A549 (cell line): ENCODE measurements at regions not wholly inside any gene's neighbourhood (a gene's known extent, or its start where the extent isn't known, plus 50 kb on each side); places are given as distances from the start of the nearest gene placed in this dataset.

Experiments used
- CHD2 ChIP-seq: fragments of 150-350 bp; IDR thresholded peaks from 2 replicates; pipeline ENCODE4 v1.6.1; 2014; ENCODE audit warnings: low read length; ENCODE audit not compliant: partially characterized antibody
- FOSL2 ChIP-seq, 2 experiments: fragments of 450-650 bp in 1 of 2; fragments of >200 bp in 1 of 2; sonication (Bioruptor Twin) in 1 of 2; formaldehyde crosslinking; IDR thresholded peaks; 2 replicates each; pipeline versions ENCODE4 v1.5.0 to v1.6.1; 2016 to 2020; ENCODE audit warnings: mild to moderate bottlenecking in 1 of 2, moderate library complexity in 1 of 2
- JUNB ChIP-seq: fragments of >200 bp; sonication (Bioruptor Twin); formaldehyde crosslinking; IDR thresholded peaks from 2 replicates; pipeline ENCODE4 v1.6.1; 2016
- NPAS2 ChIP-seq: fragments of 250-450 bp; sonication (Bioruptor Pico); IDR thresholded peaks from 2 replicates; pipeline ENCODE4 v1.8.0; 2022; ENCODE audit warnings: mild to moderate bottlenecking, moderate library complexity, borderline replicate concordance
- POLR2A ChIP-seq: IDR thresholded peaks from 2 replicates; pipeline ENCODE4 v1.6.1; 2012; ENCODE audit warnings: mild to moderate bottlenecking, low read length
- RARB ChIP-seq: fragments of 250-450 bp; sonication (Bioruptor Pico); IDR thresholded peaks from 2 replicates; pipeline ENCODE4 v1.8.0; 2021; ENCODE audit warnings: mild to moderate bottlenecking, moderate library complexity
- RCOR1 ChIP-seq: fragments of 150-350 bp; IDR thresholded peaks from 2 replicates; pipeline ENCODE4 v1.6.1; 2014; ENCODE audit warnings: antibody characterized with exemption, low read length, low read depth
- RFX5 ChIP-seq: fragments of 450-650 bp; IDR thresholded peaks from 2 replicates; pipeline ENCODE4 v1.7.1; 2014; ENCODE audit warnings: antibody characterized with exemption, mild to moderate bottlenecking, moderate library complexity
- SMC3 ChIP-seq: fragments of >200 bp; sonication (Bioruptor Twin); formaldehyde crosslinking; IDR thresholded peaks from 3 replicates; pipeline ENCODE4 v1.6.1; 2018; ENCODE audit warnings: inconsistent platforms
- TF ChIP-seq, protein P1 (sequence below): fragments of >200 bp; sonication (Bioruptor Twin); formaldehyde crosslinking; IDR thresholded peaks from 3 replicates; pipeline ENCODE4 v1.5.1; 2016
- TF ChIP-seq, protein P2 (sequence below): fragments of 200-600 bp; sonication (generic); IDR thresholded peaks from 2 replicates; pipeline ENCODE4 v1.6.1; 2016; ENCODE audit warnings: antibody characterized with exemption, mild to moderate bottlenecking, moderate library complexity

DNA sequence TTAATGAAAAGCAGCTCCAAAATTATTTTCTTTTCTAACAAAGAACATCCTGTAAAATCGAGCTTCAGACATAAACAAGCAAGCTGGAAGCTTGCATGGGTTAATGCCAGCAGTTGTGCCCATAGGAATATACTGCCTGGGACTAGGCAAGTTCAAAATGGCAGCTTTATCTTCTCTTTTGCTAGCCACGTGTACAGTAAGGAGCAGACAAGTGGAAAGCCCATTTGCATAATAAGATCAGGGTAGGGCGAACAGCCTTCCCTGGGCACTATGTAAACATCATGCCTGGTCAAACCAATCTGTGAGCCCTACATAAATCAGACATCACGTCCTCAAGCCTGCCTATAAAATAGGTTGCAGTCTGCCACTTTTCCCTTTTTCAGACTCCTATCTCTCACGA is 489.7 kb downstream of the RFC3 start:
- TF ChIP-seq, protein P1, sequence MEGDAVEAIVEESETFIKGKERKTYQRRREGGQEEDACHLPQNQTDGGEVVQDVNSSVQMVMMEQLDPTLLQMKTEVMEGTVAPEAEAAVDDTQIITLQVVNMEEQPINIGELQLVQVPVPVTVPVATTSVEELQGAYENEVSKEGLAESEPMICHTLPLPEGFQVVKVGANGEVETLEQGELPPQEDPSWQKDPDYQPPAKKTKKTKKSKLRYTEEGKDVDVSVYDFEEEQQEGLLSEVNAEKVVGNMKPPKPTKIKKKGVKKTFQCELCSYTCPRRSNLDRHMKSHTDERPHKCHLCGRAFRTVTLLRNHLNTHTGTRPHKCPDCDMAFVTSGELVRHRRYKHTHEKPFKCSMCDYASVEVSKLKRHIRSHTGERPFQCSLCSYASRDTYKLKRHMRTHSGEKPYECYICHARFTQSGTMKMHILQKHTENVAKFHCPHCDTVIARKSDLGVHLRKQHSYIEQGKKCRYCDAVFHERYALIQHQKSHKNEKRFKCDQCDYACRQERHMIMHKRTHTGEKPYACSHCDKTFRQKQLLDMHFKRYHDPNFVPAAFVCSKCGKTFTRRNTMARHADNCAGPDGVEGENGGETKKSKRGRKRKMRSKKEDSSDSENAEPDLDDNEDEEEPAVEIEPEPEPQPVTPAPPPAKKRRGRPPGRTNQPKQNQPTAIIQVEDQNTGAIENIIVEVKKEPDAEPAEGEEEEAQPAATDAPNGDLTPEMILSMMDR: no peak
- TF ChIP-seq RFX5 (no peak), NPAS2 (CRISPR knock-in tag) (no peak), RCOR1 (no peak), CHD2 (no peak), JUNB (no peak), FOSL2 (IDR thresholded peaks at IDR 0.05) (no peak), FOSL2 (CRISPR knock-in tag; IDR thresholded peaks at IDR 0.05) (no peak), POLR2A (no peak), RARB (no peak), SMC3 (no peak)
- TF ChIP-seq, protein P2, sequence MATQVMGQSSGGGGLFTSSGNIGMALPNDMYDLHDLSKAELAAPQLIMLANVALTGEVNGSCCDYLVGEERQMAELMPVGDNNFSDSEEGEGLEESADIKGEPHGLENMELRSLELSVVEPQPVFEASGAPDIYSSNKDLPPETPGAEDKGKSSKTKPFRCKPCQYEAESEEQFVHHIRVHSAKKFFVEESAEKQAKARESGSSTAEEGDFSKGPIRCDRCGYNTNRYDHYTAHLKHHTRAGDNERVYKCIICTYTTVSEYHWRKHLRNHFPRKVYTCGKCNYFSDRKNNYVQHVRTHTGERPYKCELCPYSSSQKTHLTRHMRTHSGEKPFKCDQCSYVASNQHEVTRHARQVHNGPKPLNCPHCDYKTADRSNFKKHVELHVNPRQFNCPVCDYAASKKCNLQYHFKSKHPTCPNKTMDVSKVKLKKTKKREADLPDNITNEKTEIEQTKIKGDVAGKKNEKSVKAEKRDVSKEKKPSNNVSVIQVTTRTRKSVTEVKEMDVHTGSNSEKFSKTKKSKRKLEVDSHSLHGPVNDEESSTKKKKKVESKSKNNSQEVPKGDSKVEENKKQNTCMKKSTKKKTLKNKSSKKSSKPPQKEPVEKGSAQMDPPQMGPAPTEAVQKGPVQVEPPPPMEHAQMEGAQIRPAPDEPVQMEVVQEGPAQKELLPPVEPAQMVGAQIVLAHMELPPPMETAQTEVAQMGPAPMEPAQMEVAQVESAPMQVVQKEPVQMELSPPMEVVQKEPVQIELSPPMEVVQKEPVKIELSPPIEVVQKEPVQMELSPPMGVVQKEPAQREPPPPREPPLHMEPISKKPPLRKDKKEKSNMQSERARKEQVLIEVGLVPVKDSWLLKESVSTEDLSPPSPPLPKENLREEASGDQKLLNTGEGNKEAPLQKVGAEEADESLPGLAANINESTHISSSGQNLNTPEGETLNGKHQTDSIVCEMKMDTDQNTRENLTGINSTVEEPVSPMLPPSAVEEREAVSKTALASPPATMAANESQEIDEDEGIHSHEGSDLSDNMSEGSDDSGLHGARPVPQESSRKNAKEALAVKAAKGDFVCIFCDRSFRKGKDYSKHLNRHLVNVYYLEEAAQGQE: no peak
